DOHH2 (cell line): ENCODE measurements at regions not wholly inside any gene's neighbourhood (a gene's known extent, or its start where the extent isn't known, plus 50 kb on each side); places are given as distances from the start of the nearest gene placed in this dataset.

ENCODE experiments used
- H3F3A ChIP-seq: fragments of 200-600 bp; sonication (generic), shearing (Covaris generic); 2 replicates; pipeline ENCODE4 v1.6.0; 2016; ENCODE audit warnings: antibody characterized with exemption, mild to moderate bottlenecking; ENCODE audit not compliant: control insufficient read depth, insufficient read depth
- H3K27ac ChIP-seq: fragments of 200-600 bp; sonication (generic); 2 replicates; pipeline ENCODE4 v1.5.1; 2014; ENCODE audit warnings: low read depth, mild to moderate bottlenecking, low read length, moderate library complexity
- H3K27me3 ChIP-seq: fragments of 200-600 bp; sonication (generic); 2 replicates; pipeline ENCODE4 v1.6.1; 2014; ENCODE audit warnings: mild to moderate bottlenecking, low read length, mixed read lengths; ENCODE audit not compliant: control insufficient read depth
- H3K36me3 ChIP-seq: fragments of 200-600 bp; sonication (generic); 2 replicates; pipeline ENCODE4 v1.6.1; 2014; ENCODE audit warnings: mild to moderate bottlenecking, low read length, moderate library complexity, mixed read lengths; ENCODE audit not compliant: control insufficient read depth
- H3K4me1 ChIP-seq: fragments of 200-600 bp; sonication (generic); 2 replicates; pipeline ENCODE4 v1.6.1; 2014; ENCODE audit warnings: mild to moderate bottlenecking, low read length, mixed read lengths; ENCODE audit not compliant: control insufficient read depth
- H3K4me2 ChIP-seq: fragments of 200-600 bp; sonication (generic); 2 replicates; pipeline ENCODE4 v1.6.0; 2014; ENCODE audit warnings: mild to moderate bottlenecking, low read length, moderate library complexity
- H3K4me3 ChIP-seq: fragments of 200-600 bp; sonication (generic); 2 replicates; pipeline ENCODE4 v1.5.1; 2014; ENCODE audit warnings: mild to moderate bottlenecking, low read length, mixed read lengths
- H3K79me2 ChIP-seq: fragments of 200-600 bp; sonication (generic); 2 replicates; pipeline ENCODE4 v1.6.1; 2014; ENCODE audit warnings: mild to moderate bottlenecking, low read length, mixed read lengths; ENCODE audit not compliant: control insufficient read depth
- H3K9me2 ChIP-seq: fragments of 200-600 bp; sonication (generic); replicated peaks from 2 replicates; pipeline ENCODE4 v1.6.1; 2014; ENCODE audit warnings: mild to moderate bottlenecking, low read length, mixed read lengths; ENCODE audit not compliant: control insufficient read depth
- H3K9me3 ChIP-seq: fragments of 200-600 bp; sonication (generic); 2 replicates; pipeline ENCODE4 v1.6.1; 2014; ENCODE audit warnings: antibody characterized with exemption, low read length, mixed read lengths; ENCODE audit not compliant: control insufficient read depth, insufficient read depth
- H4K20me1 ChIP-seq: fragments of 200-600 bp; sonication (generic); 2 replicates; pipeline ENCODE4 v1.6.0; 2014; ENCODE audit warnings: low read depth, mild to moderate bottlenecking, antibody characterized with exemption, low read length, moderate library complexity; ENCODE audit not compliant: control insufficient read depth, insufficient read depth
- EZH2phosphoT487 ChIP-seq: fragments of 200-600 bp; sonication (generic); IDR thresholded peaks from 2 replicates; pipeline ENCODE4 v1.6.1; 2017; ENCODE audit warnings: borderline replicate concordance, mild to moderate bottlenecking, antibody characterized with exemption, low read length, moderate library complexity, mixed read lengths
- TF ChIP-seq, protein P1 (sequence below): fragments of 200-600 bp; sonication (generic); IDR thresholded peaks from one replicate; pipeline ENCODE4 v1.5.1; 2014; ENCODE audit warnings: antibody characterized with exemption, mild to moderate bottlenecking, low read depth, low read length; ENCODE audit not compliant: poor library complexity, severe bottlenecking

DNA sequence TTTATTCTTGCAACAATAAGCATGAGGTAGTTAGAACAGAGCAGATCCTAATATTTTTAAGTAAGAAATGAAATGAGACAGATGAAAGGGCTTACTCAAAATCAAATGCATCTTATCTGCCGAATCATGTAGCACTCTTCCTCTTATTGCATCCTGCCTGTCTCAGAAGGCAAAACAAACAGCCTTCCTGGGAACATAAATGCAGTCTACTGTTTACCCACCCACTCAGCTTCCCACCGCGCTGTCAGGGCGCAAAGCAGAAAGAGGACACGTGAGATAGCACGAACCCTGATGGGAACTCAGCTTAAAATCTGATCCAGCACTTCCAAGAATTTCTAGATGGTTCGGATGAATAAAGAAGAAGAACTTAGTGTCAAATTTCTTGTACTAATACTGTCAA is 114.4 kb upstream of the CDK1 start:
- Histone ChIP-seq H3K4me2 (no peak overlapping the region), H3K27ac (no peak overlapping the region), H3K36me3 (no peaks in the 10 kb centered on the region), H4K20me1 (no peaks in the 10 kb centered on the region), H3K9me3 (no peaks in the 10 kb centered on the region), H3K4me3 (no peak overlapping the region), H3K4me1 (no peaks in the 10 kb centered on the region), H3K79me2 (no peaks in the 10 kb centered on the region), H3K27me3 (peaks cover 15% of the 10 kb centered on the region), H3K9me2 (no peaks in the 10 kb centered on the region), H3F3A (no peaks in the 10 kb centered on the region)
- no peak for TF ChIP-seq EZH2phosphoT487
- TF ChIP-seq, protein P1, sequence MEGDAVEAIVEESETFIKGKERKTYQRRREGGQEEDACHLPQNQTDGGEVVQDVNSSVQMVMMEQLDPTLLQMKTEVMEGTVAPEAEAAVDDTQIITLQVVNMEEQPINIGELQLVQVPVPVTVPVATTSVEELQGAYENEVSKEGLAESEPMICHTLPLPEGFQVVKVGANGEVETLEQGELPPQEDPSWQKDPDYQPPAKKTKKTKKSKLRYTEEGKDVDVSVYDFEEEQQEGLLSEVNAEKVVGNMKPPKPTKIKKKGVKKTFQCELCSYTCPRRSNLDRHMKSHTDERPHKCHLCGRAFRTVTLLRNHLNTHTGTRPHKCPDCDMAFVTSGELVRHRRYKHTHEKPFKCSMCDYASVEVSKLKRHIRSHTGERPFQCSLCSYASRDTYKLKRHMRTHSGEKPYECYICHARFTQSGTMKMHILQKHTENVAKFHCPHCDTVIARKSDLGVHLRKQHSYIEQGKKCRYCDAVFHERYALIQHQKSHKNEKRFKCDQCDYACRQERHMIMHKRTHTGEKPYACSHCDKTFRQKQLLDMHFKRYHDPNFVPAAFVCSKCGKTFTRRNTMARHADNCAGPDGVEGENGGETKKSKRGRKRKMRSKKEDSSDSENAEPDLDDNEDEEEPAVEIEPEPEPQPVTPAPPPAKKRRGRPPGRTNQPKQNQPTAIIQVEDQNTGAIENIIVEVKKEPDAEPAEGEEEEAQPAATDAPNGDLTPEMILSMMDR = no peak

DNA sequence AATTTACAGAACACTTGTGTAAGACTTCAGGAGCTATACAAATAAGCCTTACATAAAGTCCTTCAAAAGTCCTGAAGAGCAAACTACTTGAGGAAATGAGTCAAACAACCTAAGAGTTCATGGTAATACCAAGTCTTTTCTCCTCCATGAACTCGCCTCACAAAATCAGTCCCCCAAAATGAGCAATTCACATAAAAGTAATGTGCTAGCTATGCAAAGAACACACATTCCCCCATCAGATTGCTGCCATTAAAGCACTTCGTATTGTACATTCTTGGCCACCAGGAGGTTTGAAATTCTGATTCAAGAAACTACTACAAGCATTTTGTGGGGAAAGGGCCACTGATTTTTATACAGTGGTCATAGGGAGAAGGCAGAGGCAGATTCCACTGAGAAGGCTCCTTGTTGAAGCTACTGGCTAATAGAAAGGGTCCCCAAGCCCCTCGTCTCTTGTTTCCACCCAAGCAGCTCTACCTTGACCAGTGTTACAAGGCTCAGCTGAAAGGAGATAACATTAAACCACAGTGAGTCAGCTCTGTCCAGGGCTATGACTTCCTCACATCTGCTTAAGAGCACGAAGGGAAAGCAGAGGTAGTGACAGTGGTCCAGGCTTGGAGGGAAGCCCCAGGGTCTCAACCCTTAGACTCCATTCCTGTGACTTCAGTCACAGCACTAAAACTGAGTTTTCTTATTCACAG is 115.2 kb upstream of the CDK1 start:
- Histone ChIP-seq H3F3A (no peaks in the 10 kb centered on the region), H4K20me1 (no peaks in the 10 kb centered on the region), H3K4me2 (no peak overlapping the region), H3K4me1 (no peaks in the 10 kb centered on the region), H3K27ac (no peak overlapping the region), H3K79me2 (no peaks in the 10 kb centered on the region), H3K4me3 (no peak overlapping the region), H3K36me3 (no peaks in the 10 kb centered on the region), H3K9me2 (no peaks in the 10 kb centered on the region), H3K27me3 (peaks cover 15% of the 10 kb centered on the region), H3K9me3 (no peaks in the 10 kb centered on the region)
- TF ChIP-seq EZH2phosphoT487 = no peak
- TF ChIP-seq, protein P1 = no peak

DNA sequence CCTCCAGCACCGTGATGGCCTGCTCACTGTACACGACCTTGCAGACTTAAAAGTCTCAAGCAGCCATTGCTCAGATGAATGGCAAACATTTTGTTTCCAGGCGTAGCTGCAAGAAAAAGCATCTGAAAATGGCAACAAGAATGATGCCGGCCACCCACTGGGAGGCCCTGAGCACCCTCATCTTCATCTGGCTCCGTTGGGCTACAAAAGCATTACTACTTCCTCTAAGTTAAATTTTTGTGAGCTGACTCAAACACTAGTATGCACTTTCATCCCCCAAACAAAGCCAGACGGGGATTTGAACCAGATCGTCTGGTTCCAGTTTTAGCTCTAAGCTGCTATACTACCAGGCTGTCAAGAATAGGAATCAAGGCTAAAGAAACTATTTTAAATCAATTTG is 116.6 kb upstream of the CDK1 start:
- no peaks in the 10 kb centered on the region for H3K36me3 ChIP-seq
- H3K27ac ChIP-seq = no peak overlapping the region
- H3K27me3 ChIP-seq = peaks cover 15% of the 10 kb centered on the region
- H3K4me1 ChIP-seq = no peaks in the 10 kb centered on the region
- no peak for TF ChIP-seq EZH2phosphoT487
- TF ChIP-seq, protein P1 = no peak
- H3F3A ChIP-seq = no peaks in the 10 kb centered on the region
- no peaks in the 10 kb centered on the region for H3K9me3 ChIP-seq
- H3K4me2 ChIP-seq = no peak overlapping the region
- H4K20me1 ChIP-seq = no peaks in the 10 kb centered on the region
- no peak overlapping the region for H3K4me3 ChIP-seq
- no peaks in the 10 kb centered on the region for H3K79me2 ChIP-seq
- no peaks in the 10 kb centered on the region for H3K9me2 ChIP-seq
